RWPE1 (cell line): ENCODE measurements at regions not wholly inside any gene's neighbourhood (a gene's known extent, or its start where the extent isn't known, plus 50 kb on each side); places are given as distances from the start of the nearest gene placed in this dataset.

Experiments
- CTCF ChIA-PET: fragments of 350-600 bp; sonication (Branson Sonifier 250); formaldehyde crosslinking; extraction: SDS; loops from one replicate; lab custom pipeline; 2021; lab: Yijun Ruan, JAX
- POLR2A ChIA-PET: fragments of 400-600 bp; formaldehyde crosslinking; extraction: SDS; loops from one replicate; lab custom pipeline; 2020; ENCODE audit warnings: antibody characterized with exemption; ENCODE audit not compliant: low non-redundant PET; lab: Yijun Ruan, JAX
- DNase-seq: peaks from one replicate; pipeline ENCODE4 v3.0.0; 2012; ENCODE audit warnings: low spot score
- H3K27ac ChIP-seq: fragments of 450-650 bp; 2 replicates; pipeline ENCODE4 v1.5.1; 2017
- CTCF ChIP-seq: fragments of 450-650 bp; conservative IDR thresholded peaks from 2 replicates; pipeline ENCODE4 v1.5.1; 2017; ENCODE audit warnings: low read depth, mild to moderate bottlenecking

DNA sequence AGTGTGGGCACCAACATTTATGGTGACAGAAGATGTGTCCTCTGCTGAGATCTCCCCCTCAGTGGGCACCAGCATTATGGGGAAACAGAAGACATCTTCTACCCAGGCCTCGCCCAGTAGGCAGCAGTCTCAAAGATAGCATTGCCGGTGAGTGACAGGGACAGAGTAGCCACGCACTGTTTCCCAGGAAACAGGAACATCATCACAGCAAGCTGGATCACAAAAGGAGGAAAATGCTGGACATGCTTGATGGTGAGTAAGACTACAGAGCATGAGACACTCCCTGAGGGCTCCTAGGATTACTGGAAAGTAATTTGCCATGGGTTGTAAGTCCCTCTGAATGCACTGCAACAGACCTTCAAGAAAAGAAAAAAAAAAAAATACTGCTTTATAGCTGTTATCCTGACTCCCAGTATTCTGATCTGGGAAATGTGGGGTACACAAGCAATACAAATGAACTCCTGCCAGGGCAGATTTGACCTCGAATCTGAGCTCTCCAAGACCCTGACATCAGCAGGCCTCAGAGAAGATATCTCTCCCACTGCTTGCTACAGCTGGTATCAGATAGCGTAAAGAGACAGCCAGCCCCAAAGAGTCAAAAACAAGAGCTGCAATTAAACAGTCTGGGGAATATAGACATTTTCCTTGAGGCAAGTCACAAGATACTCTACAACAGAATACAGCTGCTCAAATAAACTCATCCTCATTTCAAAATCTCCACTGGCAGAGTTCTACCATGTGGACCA is 180.4 kb downstream of the RBM26 start:
- CTCF ChIA-PET: interaction anchor here (0.7 kb wide), 1 partner anchor 1420 kb away, joined by 4 read pairs; no protein-coding TSS in a partner anchor
- no peak overlapping the region for H3K27ac ChIP-seq
- peak; percentile 27 for DNase-seq
- TF ChIP-seq CTCF: no peak
- POLR2A ChIA-PET: interaction anchor here (0.7 kb wide), 1 partner anchor 99 kb away, joined by 3 read pairs; no protein-coding TSS in a partner anchor

GRCh38 chr13:79222427-79223205 is 183.4 kb downstream of the RBM26 start:
- no peak for DNase-seq
- TF ChIP-seq CTCF: no peak
- ChIA-PET POLR2A (no interaction called here), CTCF (interaction anchor here (0.9 kb wide), 1 partner anchor 189 kb away, joined by 6 read pairs; no protein-coding TSS in a partner anchor)
- no peak overlapping the region for H3K27ac ChIP-seq

- CTCF ChIA-PET: no interaction called here
- DNase-seq: no peak
- H3K27ac ChIP-seq: no peak overlapping the region
- no peak for TF ChIP-seq CTCF
- POLR2A ChIA-PET: no interaction called here
These were observed 193.9 kb downstream of the RBM26 start for GRCh38 chr13:79212064-79212619.

GRCh38 chr13:79211377-79211776 is 194.7 kb downstream of the RBM26 start:
- no peak overlapping the region for H3K27ac ChIP-seq
- no peak for DNase-seq
- POLR2A ChIA-PET: no interaction called here
- CTCF ChIA-PET: interaction anchor here (0.6 to 0.7 kb wide), 2 partner anchors 46 to 149 kb away, joined by 4 to 6 read pairs; no protein-coding TSS in a partner anchor
- TF ChIP-seq CTCF: no peak

- ChIA-PET POLR2A (no interaction called here), CTCF (no interaction called here)
- DNase-seq: no peak
- TF ChIP-seq CTCF: no peak
- H3K27ac ChIP-seq: no peak overlapping the region
These were observed 208.1 kb downstream of the RBM26 start for GRCh38 chr13:79197933-79198332.

DNA sequence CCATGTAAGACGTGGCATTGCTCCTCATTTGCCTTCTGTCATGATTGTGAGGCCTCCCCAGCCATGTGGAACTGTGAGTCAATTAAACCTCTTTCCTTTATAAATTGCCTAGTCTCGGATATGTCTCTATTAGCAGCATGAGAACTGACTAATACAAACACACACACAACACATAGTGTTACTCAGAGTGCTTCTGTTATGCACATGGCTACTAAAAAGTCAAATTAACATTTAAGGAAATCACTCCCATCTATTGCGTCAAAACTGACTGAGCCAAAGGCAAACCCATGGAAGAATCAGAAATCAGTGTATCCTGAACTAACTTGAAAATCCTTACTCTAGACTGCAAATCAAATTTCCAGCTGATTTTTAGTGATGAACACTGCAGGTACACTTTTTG is 209.2 kb downstream of the RBM26 start:
- no peak for TF ChIP-seq CTCF
- no peak for DNase-seq
- H3K27ac ChIP-seq: no peak overlapping the region
- POLR2A ChIA-PET: no interaction called here
- CTCF ChIA-PET: no interaction called here
